DMS114 treated with DMSO at 0.1 percent for 48 hours (cell line): ENCODE measurements at regions not wholly inside any gene's neighbourhood (a gene's known extent, or its start where the extent isn't known, plus 50 kb on each side); places are given as distances from the start of the nearest gene placed in this dataset.
"Not testable (repeated sequence)": the region's sequence is repeated elsewhere in the genome, so short reads cannot be mapped to it uniquely, and the experiment has no call there.

Source experiments
- DNase-seq: peaks from one replicate; lab custom pipeline; 2025; ENCODE audit not compliant: unreplicated experiment; lab: John Stamatoyannopoulos, UW

DNA sequence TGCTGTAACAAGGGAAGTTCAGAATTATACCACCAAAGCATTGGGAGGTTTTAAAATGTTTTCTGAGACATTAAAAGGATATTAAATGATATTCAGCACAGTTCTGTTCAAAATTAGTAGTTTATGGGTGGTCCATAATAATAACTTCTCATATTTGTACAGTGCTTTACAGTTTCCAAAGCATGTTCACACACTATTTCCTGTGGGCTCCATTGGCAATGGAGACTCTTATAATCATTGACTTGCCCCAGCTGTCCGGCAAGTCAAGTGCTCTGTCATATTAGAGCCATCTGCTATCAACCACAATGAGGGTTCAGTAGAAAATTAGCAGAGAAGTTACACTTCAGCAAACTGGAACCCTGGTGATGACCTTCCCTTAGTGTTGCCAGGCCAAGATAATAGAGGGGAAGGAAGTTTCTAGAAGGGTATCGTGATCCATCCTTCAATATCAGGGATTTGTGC lies 526.6 kb upstream of the CCDC196 start:
- DNase-seq: no peak

GRCh38 chr14:65961004-65961403 lies 525.2 kb upstream of the CCDC196 start:
- DNase-seq: no peak

GRCh38 chr14:65962952-65963351 lies 523.2 kb upstream of the CCDC196 start:
- no peak for DNase-seq

DNA sequence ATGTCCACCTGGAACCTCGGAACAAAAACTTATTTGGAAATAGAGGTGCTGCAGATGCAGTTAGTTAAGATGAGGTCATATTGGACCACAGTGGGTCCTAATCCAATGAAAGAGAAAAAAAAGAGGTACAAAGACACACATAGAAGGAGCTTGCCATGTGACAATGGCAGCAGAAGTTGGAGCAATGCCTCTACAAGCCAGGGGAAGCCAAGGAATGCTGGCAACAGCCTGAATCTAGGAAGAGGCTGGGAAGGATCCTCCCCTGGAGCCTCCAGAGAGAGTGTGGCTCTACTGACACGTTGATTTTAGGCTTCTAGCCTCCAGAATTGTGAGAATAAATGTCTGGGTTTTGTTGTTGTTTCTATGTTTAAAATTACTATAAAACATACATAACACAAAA lies 521.8 kb upstream of the CCDC196 start:
- DNase-seq: no peak

DNA sequence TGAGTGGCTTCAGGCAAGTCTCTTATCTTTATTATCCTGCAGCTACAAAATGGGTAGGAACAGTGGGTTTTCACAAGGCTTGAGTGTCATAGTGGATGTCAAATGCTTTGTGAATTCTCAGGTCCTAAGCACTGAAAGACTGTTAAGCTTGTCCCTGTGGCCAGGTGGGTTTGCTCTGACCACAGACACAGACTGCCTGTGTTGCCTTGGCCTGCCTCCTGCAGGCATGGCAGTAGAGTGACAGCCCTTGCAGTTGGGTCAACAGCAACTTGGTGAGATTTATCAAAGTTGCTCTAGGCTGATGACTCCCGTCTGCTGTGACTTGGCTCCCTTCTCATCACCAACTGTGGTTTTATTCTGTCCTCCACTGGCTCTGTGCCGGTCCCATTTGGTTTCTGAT lies 520.0 kb upstream of the CCDC196 start:
- no peak for DNase-seq

GRCh38 chr14:65972346-65972870 lies 513.8 kb upstream of the CCDC196 start:
- DNase-seq: no peak

GRCh38 chr14:65972891-65973290 lies 513.3 kb upstream of the CCDC196 start:
- DNase-seq: no peak

- no peak for DNase-seq
Measured at GRCh38 chr14:65975865-65976264, 510.3 kb upstream of the CCDC196 start.

DNA sequence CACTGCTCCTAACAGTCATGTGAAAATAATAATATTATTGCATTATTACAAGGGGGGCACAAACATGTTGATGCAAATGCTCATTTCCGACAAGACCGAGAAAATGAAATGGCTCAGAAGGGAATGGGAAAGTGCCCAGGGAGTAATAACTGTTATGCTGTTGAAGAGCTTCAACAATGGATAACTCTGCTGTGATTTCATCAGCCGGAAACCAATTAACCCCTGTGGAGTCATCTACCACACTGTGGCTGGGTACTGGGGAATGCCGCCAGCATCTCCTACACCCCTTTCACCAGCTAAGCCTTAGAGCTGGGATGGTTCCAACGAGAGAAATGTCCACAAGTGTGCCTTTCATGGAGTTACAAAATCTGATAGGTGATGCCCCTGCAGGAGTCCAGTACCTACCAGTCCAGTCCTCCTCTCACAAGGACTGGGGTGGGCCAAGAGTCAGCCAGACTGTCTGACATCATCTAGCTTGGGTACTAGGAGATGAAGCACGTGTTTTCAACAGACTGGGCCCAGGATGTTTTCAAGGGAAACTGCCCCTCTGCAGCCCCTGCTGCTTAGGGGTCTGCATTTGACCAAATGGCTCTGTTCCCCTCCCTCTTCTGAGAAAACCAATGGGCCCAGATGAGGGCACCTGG lies 509.3 kb upstream of the CCDC196 start:
- DNase-seq: no peak

DNA sequence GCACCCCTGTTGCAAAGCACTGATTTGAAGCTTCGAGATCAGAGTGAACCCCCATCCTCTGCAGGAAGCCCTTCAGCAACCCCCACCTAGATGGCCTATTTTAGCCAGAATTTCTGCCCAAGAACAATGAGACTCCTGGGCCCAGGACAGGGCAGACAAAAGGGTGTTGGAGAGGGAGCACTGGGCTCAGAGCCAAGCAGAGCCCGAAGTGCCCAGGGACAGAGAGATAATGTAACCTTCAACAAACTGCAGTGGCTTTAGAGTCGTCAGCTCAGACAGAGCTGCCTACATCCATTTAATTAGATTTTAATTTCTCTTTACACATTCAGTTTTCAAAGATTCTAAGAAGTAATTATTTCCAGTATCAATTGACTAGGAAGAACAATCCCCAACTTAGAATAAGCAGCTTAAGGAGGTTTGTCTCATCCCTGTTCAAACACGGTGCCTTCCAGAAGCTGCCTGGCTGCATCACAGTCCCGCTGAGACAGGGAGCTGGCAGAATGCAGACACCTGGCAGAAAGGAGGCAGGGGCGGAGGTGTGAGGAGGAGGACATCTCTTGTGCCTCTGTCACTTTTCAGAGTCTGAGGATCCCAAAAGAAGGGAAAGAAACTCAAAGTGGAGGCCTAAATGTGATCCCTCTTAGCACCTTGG lies 504.9 kb upstream of the CCDC196 start:
- no peak for DNase-seq

GRCh38 chr14:65986041-65986440 lies 500.1 kb upstream of the CCDC196 start:
- no peak for DNase-seq

GRCh38 chr14:65989981-65990380 lies 496.2 kb upstream of the CCDC196 start:
- DNase-seq: no peak

DNA sequence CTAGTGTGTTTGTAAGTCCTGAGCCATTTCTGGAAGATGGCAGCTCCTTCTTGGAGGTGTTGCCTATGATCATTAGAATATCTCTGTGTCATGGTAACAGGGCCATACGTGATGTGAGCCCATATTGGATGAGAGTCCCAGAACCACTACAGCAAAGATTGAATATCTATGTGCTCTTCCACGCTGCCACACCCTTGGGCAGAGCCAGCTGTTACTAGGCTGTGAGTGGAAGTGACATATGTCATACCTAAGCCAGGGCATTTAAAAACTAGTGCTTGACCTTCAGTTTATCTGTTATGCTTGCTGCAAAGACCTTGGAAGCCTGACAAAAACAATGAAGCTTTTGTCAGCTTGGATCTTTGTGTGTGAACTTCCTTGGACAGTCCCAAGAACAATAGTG lies 495.1 kb upstream of the CCDC196 start:
- DNase-seq: no peak

- not testable (repeated sequence) for DNase-seq
Measured at GRCh38 chr14:65991935-65992334, 494.2 kb upstream of the CCDC196 start.

GRCh38 chr14:65993103-65993502 lies 493.1 kb upstream of the CCDC196 start:
- no peak for DNase-seq

DNA sequence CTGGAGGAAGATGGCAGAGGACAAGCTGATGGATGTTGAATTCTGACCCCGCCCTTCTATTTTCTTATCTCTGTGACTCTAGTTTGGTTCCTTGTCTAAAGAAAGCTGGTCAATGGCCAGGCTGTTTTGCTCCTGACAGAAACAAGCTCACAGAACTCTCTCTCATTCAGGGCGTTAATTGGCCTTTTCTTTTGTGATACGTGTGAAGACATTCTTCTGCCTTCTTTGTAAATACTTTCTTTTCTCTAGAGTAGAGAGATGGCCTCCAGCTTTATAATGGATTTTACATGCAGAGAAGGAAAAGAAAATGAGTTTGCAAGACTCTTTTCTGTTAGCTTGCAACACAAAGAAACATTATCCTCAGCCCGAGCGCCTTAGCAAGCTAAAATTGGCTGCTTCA lies 492.2 kb upstream of the CCDC196 start:
- DNase-seq: no peak

- DNase-seq: no peak
Measured at GRCh38 chr14:65997347-65997746, 488.8 kb upstream of the CCDC196 start.

GRCh38 chr14:65999865-66000264 lies 486.3 kb upstream of the CCDC196 start:
- DNase-seq: no peak

GRCh38 chr14:66000766-66001165 lies 485.4 kb upstream of the CCDC196 start:
- DNase-seq: no peak

DNA sequence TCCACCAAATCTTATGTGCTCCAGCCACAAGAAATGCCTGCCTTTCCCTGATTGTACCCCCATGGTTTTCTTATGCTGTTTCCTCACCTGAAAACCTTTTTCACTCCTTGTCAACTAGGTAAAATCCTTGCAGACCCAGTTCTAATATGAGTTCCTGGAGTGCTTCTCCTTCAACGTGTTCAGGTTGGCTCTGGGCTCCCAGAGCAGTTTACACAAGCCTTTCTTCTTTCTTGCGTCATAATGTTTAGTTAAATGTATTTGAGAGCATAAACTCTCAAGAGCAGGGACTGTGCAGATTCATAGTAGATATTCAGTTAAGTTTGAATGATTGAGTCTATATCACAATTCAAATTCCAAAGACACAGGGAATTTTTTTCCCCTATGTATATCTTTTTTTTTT lies 484.8 kb upstream of the CCDC196 start:
- DNase-seq: no peak

DNA sequence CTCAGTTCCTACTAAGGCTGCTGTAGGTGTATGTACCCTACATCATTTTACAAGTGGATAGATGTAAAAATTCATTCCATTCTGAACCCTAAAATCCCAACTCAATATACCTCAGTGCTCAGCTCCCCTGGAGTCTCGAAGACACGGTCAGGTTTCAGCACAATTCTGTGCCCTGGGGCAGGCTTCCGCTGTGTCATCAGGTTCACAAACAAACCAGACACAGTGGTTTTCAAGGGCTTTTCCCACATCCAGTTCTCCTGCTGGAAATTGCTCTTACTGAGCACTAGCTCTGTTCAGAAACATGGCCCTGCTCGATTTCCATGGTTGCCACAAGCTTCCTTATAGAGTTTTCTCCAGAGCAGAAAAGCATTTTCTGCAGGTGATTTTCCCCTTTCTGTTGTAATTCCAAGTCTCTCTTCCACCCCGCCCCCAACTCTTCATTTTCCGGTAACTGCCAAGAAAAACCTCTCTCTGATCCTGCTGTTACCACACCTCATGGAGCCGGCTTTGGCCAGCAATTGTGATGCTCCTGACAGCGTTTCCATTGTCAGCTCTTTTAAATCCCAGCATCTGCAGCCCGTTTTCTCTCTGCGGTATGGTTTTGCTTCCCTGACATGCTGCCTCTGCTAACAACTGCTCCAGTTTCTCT lies 483.0 kb upstream of the CCDC196 start:
- DNase-seq: no peak

DNA sequence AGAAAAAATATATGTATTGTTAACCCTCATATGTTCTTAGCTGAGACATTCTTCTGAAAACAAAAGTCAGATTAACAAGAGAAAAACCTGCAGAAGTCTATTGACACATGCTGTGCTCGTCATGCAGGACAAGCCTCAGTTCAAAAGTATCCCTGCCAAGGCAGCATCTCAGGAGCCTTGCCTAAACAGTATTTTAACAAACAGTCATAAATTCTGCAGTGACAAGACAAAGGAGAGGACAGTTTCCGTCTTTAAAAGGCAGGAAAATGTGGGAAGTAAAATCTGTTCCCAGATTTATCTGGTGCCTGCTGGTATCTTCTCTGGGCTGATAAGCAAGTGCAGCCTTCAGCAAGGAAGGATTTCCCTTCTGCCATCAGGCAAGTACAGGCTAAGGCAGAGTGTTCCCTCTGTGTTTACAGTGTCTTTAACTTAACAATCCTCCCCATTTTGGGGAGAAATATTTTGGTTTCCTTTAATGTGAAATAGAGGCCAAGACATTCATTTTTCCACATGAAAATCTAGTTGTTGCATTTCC lies 480.2 kb upstream of the CCDC196 start:
- DNase-seq: no peak
